ENCODE measurements at regions not wholly inside any gene's neighbourhood (a gene's known extent, or its start where the extent isn't known, plus 50 kb on each side); places are given as distances from the start of the nearest gene placed in this dataset.

DNA sequence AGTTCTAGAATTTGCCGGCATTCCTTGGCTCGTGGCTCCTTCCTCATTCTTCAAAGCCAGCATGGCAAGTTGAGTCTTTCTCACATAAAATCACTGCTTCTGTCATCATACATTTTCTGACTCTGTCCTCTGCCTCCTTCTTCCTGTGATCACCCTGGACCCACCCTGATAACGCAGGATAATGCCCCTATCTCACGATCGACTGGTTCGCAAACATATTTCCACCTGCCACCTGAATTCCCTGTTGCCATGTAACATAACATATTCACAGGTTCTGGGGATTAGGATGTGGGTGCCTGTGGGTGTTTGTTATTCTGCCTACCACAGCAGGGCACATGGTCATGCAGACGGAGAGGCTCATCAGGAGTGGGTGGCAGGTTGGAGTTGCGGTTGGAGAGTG lies 177.7 kb downstream of the NHLRC3 start:
- no peak for TF ChIP-seq POLR2A (IDR thresholded peaks at IDR 0.05)
- TF ChIP-seq, protein P1, sequence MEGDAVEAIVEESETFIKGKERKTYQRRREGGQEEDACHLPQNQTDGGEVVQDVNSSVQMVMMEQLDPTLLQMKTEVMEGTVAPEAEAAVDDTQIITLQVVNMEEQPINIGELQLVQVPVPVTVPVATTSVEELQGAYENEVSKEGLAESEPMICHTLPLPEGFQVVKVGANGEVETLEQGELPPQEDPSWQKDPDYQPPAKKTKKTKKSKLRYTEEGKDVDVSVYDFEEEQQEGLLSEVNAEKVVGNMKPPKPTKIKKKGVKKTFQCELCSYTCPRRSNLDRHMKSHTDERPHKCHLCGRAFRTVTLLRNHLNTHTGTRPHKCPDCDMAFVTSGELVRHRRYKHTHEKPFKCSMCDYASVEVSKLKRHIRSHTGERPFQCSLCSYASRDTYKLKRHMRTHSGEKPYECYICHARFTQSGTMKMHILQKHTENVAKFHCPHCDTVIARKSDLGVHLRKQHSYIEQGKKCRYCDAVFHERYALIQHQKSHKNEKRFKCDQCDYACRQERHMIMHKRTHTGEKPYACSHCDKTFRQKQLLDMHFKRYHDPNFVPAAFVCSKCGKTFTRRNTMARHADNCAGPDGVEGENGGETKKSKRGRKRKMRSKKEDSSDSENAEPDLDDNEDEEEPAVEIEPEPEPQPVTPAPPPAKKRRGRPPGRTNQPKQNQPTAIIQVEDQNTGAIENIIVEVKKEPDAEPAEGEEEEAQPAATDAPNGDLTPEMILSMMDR (IDR thresholded peaks at IDR 0.05) = no peak
